ENCODE measurements at regions not wholly inside any gene's neighbourhood (a gene's known extent, or its start where the extent isn't known, plus 50 kb on each side); places are given as distances from the start of the nearest gene placed in this dataset.

DNA sequence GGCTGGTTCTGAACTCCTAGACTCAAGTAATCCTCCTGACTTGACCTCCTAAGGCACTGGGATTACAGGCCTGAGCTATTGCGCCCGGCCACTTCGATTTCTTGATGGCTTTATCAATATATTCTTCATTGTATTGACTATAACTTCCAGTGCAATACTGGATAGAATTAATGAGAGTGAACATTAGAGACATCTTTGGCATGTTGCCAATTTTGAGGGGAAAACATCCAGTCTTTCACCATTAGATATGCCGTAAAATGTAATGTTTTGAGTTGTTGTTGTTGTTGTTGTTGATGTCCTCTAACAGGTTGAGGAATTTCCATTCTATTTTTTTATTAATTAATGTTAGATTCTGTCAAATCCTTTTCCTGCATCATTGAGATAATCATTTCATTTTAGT is 578.9 kb downstream of the ZWINT start:
- intact Hi-C loops (cut with micrococcal nuclease; ENCODE audit: unreplicated experiment): no loop called here
- Histone ChIP-seq H3K36me3 (ENCODE audit: control insufficient read depth in 2 of 2, insufficient read depth in 2 of 2, low read length in 1 of 2) (no peaks in the 10 kb centered on the region), H3K4me3 (no peak overlapping the region), H3K9ac (ENCODE audit: control insufficient read depth, insufficient read depth, low read length) (no peak overlapping the region), H3K27me3 (replicated peaks in 1 of 2; ENCODE audit: control insufficient read depth in 2 of 2, insufficient read depth in 2 of 2, low read length in 1 of 2) (no peaks in the 10 kb centered on the region), H3K79me2 (ENCODE audit: control insufficient read depth, insufficient read depth, low read length) (no peaks in the 10 kb centered on the region), H3K9me3 (replicated peaks; ENCODE audit: control insufficient read depth, insufficient read depth, low read length) (no peaks in the 10 kb centered on the region), H2AFZ (ENCODE audit: control insufficient read depth, low read depth, low read length) (no peak overlapping the region), H3K4me2 (ENCODE audit: control insufficient read depth, insufficient read depth) (no peak overlapping the region), H3K27ac (ENCODE audit: control insufficient read depth, insufficient read depth) (no peak overlapping the region), H3K4me1 (ENCODE audit: control insufficient read depth, insufficient read depth, low read length) (no peaks in the 10 kb centered on the region), H4K20me1 (ENCODE audit: control insufficient read depth, insufficient read depth) (no peaks in the 10 kb centered on the region)
- 43% methylated on average over 4 of the region's 4 CpGs for WGBS (ENCODE audit: insufficient coverage, insufficient replicate concordance, low lambda C conversion rate, missing lambda C conversion rate)
- no TSS peak for BruUV-seq (replicated peaks)
- ChIA-PET CTCF (no interaction called here), RAD21 (ENCODE audit: unreplicated experiment) (no interaction called here), SMC1A (ENCODE audit: uncharacterized antibody, unreplicated experiment) (no interaction called here), POLR2A (no interaction called here)
- no peak for DNase-seq (ENCODE audit: low read depth, low spot score)
- TF ChIP-seq TCF3 (IDR thresholded peaks at IDR 0.05; ENCODE audit: borderline replicate concordance, insufficient read depth, low read depth, low read length) (no peak), ESRRA (IDR thresholded peaks at IDR 0.05; ENCODE audit: low read length) (no peak), GATAD2B (conservative IDR thresholded peaks at IDR 0.05; ENCODE audit: low read depth) (no peak), MTA3 (IDR thresholded peaks at IDR 0.05; ENCODE audit: borderline replicate concordance, low read length) (no peak), NRF1 (conservative IDR thresholded peaks at IDR 0.05; ENCODE audit: low read depth, low read length) (no peak), ZNF217 (IDR thresholded peaks at IDR 0.05) (no peak), NFYA (IDR thresholded peaks at IDR 0.05; ENCODE audit: borderline replicate concordance, low read depth, low read length) (no peak), RELA (IDR thresholded peaks at IDR 0.05; ENCODE audit: borderline replicate concordance, partially characterized antibody) (no peak), NR2C1 (IDR thresholded peaks at IDR 0.05) (no peak), HDAC2 (IDR thresholded peaks at IDR 0.05) (no peak), SP1 (IDR thresholded peaks at IDR 0.05; ENCODE audit: low read depth, low read length) (no peak), FOS (IDR thresholded peaks at IDR 0.05; ENCODE audit: borderline replicate concordance, extremely low read depth, insufficient read length) (no peak)
- TF ChIP-seq, protein P1, sequence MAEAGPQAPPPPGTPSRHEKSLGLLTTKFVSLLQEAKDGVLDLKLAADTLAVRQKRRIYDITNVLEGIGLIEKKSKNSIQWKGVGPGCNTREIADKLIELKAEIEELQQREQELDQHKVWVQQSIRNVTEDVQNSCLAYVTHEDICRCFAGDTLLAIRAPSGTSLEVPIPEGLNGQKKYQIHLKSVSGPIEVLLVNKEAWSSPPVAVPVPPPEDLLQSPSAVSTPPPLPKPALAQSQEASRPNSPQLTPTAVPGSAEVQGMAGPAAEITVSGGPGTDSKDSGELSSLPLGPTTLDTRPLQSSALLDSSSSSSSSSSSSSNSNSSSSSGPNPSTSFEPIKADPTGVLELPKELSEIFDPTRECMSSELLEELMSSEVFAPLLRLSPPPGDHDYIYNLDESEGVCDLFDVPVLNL (IDR thresholded peaks at IDR 0.05; ENCODE audit: low read depth, low read length): no peak
- TF ChIP-seq, protein P2, sequence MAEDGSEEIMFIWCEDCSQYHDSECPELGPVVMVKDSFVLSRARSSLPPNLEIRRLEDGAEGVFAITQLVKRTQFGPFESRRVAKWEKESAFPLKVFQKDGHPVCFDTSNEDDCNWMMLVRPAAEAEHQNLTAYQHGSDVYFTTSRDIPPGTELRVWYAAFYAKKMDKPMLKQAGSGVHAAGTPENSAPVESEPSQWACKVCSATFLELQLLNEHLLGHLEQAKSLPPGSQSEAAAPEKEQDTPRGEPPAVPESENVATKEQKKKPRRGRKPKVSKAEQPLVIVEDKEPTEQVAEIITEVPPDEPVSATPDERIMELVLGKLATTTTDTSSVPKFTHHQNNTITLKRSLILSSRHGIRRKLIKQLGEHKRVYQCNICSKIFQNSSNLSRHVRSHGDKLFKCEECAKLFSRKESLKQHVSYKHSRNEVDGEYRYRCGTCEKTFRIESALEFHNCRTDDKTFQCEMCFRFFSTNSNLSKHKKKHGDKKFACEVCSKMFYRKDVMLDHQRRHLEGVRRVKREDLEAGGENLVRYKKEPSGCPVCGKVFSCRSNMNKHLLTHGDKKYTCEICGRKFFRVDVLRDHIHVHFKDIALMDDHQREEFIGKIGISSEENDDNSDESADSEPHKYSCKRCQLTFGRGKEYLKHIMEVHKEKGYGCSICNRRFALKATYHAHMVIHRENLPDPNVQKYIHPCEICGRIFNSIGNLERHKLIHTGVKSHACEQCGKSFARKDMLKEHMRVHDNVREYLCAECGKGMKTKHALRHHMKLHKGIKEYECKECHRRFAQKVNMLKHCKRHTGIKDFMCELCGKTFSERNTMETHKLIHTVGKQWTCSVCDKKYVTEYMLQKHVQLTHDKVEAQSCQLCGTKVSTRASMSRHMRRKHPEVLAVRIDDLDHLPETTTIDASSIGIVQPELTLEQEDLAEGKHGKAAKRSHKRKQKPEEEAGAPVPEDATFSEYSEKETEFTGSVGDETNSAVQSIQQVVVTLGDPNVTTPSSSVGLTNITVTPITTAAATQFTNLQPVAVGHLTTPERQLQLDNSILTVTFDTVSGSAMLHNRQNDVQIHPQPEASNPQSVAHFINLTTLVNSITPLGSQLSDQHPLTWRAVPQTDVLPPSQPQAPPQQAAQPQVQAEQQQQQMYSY (CRISPR knock-in tag; IDR thresholded peaks at IDR 0.05): no peak
- TF ChIP-seq, protein P3, sequence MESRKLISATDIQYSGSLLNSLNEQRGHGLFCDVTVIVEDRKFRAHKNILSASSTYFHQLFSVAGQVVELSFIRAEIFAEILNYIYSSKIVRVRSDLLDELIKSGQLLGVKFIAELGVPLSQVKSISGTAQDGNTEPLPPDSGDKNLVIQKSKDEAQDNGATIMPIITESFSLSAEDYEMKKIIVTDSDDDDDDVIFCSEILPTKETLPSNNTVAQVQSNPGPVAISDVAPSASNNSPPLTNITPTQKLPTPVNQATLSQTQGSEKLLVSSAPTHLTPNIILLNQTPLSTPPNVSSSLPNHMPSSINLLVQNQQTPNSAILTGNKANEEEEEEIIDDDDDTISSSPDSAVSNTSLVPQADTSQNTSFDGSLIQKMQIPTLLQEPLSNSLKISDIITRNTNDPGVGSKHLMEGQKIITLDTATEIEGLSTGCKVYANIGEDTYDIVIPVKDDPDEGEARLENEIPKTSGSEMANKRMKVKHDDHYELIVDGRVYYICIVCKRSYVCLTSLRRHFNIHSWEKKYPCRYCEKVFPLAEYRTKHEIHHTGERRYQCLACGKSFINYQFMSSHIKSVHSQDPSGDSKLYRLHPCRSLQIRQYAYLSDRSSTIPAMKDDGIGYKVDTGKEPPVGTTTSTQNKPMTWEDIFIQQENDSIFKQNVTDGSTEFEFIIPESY (IDR thresholded peaks at IDR 0.05): no peak
- no peak for ATAC-seq
- FAIRE-seq: no peak
- in situ Hi-C loops (cut with MboI): no loop called here
